D721Med (cell line): ENCODE measurements at regions not wholly inside any gene's neighbourhood (a gene's known extent, or its start where the extent isn't known, plus 50 kb on each side); places are given as distances from the start of the nearest gene placed in this dataset.

Source experiments
- DNase-seq: peaks from one replicate; pipeline ENCODE4 v3.0.0; 2011; ENCODE audit warnings: low spot score; ENCODE audit not compliant: insufficient read length
- FAIRE-seq: peaks from 2 replicates; lab custom pipeline; 2011; peaks lifted over from hg19 to GRCh38; lab: Jason Lieb, UNC
- TF ChIP-seq, protein P1 (sequence below): IDR thresholded peaks from 2 replicates; pipeline ENCODE4 v1.5.1; 2012; ENCODE audit warnings: mild to moderate bottlenecking, control low read depth; ENCODE audit not compliant: insufficient read depth; ENCODE audit errors: missing control alignments

DNA sequence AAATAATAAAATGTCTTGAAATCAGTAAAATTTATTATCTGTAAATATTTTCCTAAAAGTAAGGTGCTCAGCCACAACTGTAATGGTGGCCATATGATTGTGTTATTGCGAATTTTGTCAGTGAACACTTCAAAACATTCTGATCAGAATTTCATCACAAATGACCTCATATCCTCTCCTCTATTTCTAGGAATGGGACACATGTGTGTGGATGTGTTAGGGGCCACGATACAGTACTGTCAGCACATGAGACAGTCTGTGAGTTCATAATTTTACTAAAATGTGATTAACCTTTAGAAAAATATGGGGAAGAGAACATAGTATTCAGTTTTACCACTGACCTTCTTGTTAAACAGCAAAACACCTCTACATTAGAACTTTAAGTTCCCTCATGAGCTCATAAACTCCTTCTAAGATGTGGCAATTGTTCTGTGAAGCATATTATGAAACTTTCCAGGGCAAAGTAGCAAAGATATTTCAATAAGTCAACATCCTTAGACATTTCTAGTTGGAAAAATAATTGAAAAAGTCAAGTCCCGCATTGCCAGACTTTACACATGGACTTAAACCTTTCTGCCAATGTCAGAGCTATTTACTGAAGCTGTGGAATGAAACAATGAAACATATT, 158.2 kb upstream of the ABI3BP start:
- DNase-seq (no peak), FAIRE-seq (no peak)
- TF ChIP-seq, protein P1, sequence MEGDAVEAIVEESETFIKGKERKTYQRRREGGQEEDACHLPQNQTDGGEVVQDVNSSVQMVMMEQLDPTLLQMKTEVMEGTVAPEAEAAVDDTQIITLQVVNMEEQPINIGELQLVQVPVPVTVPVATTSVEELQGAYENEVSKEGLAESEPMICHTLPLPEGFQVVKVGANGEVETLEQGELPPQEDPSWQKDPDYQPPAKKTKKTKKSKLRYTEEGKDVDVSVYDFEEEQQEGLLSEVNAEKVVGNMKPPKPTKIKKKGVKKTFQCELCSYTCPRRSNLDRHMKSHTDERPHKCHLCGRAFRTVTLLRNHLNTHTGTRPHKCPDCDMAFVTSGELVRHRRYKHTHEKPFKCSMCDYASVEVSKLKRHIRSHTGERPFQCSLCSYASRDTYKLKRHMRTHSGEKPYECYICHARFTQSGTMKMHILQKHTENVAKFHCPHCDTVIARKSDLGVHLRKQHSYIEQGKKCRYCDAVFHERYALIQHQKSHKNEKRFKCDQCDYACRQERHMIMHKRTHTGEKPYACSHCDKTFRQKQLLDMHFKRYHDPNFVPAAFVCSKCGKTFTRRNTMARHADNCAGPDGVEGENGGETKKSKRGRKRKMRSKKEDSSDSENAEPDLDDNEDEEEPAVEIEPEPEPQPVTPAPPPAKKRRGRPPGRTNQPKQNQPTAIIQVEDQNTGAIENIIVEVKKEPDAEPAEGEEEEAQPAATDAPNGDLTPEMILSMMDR = no peak

DNA sequence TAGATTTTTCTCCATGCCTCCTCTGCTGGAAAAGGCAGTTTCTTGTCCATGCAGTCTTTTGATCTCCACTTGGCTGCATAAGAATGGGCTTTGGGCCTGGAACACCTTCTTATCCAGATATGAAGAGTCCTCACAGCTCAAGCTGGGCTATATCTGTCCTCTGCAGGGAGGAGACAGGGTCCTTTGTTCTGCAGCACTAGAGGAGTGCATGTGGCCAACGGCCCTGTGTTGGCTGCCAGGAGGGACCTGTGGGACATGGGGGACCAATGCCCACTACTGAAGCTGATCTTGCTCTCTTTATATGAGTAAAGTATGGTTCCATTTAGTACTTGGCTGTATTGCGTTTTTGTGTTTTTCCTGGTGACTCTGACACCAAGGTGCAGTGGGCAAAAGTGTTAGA, 157.3 kb upstream of the ABI3BP start:
- DNase-seq = no peak
- no peak for FAIRE-seq

DNA sequence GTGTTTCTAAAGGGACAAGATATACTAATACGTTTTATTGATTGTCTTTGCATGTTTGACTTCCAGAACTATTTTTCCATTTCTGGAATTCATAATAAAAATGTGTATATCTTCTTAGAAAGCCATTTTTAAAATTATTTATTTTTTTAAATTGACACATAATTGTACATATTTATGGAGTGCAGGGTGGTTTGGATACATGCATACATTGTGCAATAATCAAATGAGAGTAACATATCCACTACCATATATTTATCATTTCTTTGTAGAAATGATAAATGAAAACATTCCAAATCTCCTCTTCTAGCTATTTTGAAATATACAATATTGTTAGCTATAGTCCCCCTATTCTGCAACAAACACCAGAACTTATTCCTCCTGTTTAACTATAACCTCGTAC, 156.5 kb upstream of the ABI3BP start:
- TF ChIP-seq, protein P1 = no peak
- no peak for DNase-seq
- no peak for FAIRE-seq

More for the DNA sequence above, 157.3 kb upstream of the ABI3BP start:
- TF ChIP-seq, protein P1 = no peak

DNA sequence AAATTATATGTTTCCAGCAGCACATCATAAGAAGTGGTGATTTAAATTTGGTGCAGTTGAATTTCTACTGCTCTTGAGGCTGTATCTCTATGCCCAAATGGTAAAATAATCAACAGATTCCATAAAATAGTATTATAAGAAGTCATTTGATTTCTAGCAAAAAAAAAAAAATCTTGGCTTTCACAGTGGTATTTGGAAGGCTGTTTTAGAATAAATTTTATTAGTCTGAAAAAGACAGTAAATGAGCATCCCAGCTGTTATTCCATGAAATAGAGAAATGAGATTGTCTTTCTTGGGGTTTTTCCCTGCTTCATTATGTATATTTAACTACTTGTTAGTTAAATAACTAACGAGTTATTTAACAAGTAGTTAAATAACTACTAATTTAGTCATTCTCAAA, 156.0 kb upstream of the ABI3BP start:
- FAIRE-seq (no peak), DNase-seq (no peak)
- TF ChIP-seq, protein P1 = no peak

DNA sequence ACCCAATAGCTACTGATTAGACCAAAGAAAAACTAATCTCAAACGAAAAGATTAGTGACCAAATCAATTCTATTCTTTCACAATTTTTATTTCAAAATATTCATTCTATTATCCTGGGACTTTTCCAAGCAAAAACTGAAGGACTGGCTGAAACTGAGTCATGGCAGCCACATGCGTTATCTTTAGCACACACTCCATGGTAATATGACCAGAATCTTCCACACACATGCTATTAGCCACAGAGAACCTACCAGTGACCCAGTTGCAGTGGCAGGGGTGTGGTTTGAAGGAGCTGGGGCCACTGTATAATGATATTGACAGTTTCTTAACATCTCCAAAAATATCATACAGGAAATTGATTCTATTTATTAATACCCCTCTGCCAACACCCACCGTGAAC, 154.8 kb upstream of the ABI3BP start:
- DNase-seq (no peak), FAIRE-seq (no peak)
- TF ChIP-seq, protein P1 = no peak

DNA sequence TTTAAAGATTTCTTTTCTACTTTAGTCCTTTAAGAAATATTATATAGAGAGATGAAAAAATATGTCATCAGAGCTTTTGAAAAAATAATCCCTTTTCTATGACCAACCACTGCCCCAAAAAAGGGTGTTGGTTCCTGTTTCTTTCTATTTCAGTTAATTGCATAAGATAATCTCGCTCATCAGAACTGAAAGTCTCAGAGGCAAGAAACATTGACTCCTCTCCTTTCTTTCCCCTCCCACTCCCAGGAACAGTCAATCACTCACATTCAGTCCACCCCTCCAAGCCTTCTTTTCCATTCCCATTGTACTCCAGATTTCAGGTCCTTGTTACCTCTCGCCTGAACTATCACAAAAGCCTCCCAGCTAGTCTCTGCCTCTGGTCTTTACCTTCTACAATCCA, 153.7 kb upstream of the ABI3BP start:
- FAIRE-seq (no peak), DNase-seq (no peak)
- TF ChIP-seq, protein P1 = no peak

DNA sequence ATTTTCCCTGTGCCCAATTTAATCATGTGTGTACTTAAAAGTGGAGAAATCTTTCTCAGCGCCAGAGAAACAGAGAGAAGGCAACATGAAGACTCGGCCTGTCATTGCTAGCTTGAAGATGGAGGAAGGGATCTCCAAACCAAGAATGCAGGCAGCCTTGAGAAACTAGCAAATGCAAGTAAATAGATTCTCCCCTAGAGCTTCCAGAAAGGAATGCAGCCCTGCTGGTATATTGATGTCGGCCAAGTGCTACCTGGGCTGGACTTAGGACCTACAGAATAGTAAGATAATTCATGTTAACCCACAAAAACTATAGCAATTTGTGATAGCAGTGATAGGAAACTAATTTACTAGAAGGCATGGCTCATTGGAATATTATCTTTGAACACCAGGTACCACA, 150.9 kb upstream of the ABI3BP start:
- FAIRE-seq = no peak
- TF ChIP-seq, protein P1 = no peak
- DNase-seq = no peak
